ENCODE measurements at regions not wholly inside any gene's neighbourhood (a gene's known extent, or its start where the extent isn't known, plus 50 kb on each side); places are given as distances from the start of the nearest gene placed in this dataset.

- H3K4me3 ChIP-seq (ENCODE audit: low read length in 2 of 2): no peak overlapping the region
- DNase-seq (ENCODE audit: low read depth in 6 of 9, low spot score in 9 of 9): no peak
- H3K9me3 ChIP-seq (ENCODE audit: control insufficient read depth in 2 of 2, insufficient read depth in 1 of 2, low read length in 1 of 2): no peaks in the 10 kb centered on the region
- no peaks in the 10 kb centered on the region for H3K36me3 ChIP-seq (ENCODE audit: control insufficient read depth in 2 of 2, insufficient read depth in 2 of 2, low read length in 1 of 2)
- WGBS: 67% methylated on average over 1 of the region's 1 CpG
- no peaks in the 10 kb centered on the region for H3K27me3 ChIP-seq (ENCODE audit: control insufficient read depth in 2 of 2, insufficient read depth in 1 of 2, low read length in 1 of 2)
- H3K4me1 ChIP-seq (ENCODE audit: control insufficient read depth in 2 of 2, insufficient read depth in 2 of 2, low read length in 2 of 2): no peaks in the 10 kb centered on the region
- no peak overlapping the region for H3K27ac ChIP-seq (ENCODE audit: low read depth in 1 of 2, low read length in 1 of 2)
These were observed 1293.0 kb downstream of the GRIK2 start for GRCh38 chr6:102686461-102686860.

DNA sequence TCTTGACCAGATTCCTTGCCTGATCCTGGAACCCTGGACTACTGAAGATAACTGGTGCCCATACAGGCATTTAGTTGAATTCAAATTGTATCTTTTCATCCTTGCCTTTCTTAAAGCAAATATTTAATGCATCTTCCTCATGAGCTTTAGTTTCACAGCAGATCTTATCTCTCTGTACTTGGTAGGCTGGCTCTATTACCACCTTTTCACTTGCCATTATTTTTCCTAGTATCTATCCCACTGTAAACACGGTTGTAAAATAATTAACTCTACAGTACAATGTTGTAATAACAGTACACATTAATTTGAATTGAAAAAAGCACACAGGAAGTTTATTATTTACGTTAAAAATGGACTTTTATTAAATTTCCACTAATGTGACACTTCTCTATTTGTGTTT lies 1286.9 kb downstream of the GRIK2 start:
- Histone ChIP-seq H3K36me3 (ENCODE audit: control insufficient read depth in 2 of 2, insufficient read depth in 2 of 2, low read length in 1 of 2) (no peaks in the 10 kb centered on the region), H3K27ac (ENCODE audit: low read depth in 1 of 2, low read length in 1 of 2) (no peak overlapping the region), H3K4me1 (ENCODE audit: control insufficient read depth in 2 of 2, insufficient read depth in 2 of 2, low read length in 2 of 2) (no peaks in the 10 kb centered on the region), H3K27me3 (ENCODE audit: control insufficient read depth in 2 of 2, insufficient read depth in 1 of 2, low read length in 1 of 2) (no peaks in the 10 kb centered on the region), H3K9me3 (ENCODE audit: control insufficient read depth in 2 of 2, insufficient read depth in 1 of 2, low read length in 1 of 2) (no peaks in the 10 kb centered on the region), H3K4me3 (ENCODE audit: low read length in 2 of 2) (no peak overlapping the region)
- 49% methylated on average over 2 of the region's 2 CpGs for WGBS
- no peak for DNase-seq (ENCODE audit: low read depth in 6 of 9, low spot score in 9 of 9)

DNA sequence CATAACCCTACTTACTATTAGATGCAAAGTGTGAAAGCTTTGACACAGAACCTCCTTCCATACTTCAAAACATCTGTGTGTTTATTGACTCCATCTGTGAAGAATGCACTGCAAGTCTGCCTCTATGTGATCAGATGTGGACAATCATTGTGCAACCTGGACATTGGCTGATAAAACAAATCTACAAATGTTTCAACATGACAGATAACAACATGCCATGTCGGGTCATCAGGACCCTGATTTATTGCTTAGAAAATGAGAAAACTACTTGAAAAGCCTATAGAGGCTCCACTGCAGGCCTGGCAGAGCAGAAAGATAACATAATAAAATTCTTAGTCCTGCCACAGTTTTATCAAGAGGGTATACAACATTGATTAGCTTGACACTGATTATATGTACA lies 1286.4 kb downstream of the GRIK2 start:
- Histone ChIP-seq H3K27ac (ENCODE audit: low read depth in 1 of 2, low read length in 1 of 2) (no peak overlapping the region), H3K36me3 (ENCODE audit: control insufficient read depth in 2 of 2, insufficient read depth in 2 of 2, low read length in 1 of 2) (no peaks in the 10 kb centered on the region), H3K4me1 (ENCODE audit: control insufficient read depth in 2 of 2, insufficient read depth in 2 of 2, low read length in 2 of 2) (no peaks in the 10 kb centered on the region), H3K27me3 (ENCODE audit: control insufficient read depth in 2 of 2, insufficient read depth in 1 of 2, low read length in 1 of 2) (no peaks in the 10 kb centered on the region), H3K9me3 (ENCODE audit: control insufficient read depth in 2 of 2, insufficient read depth in 1 of 2, low read length in 1 of 2) (no peaks in the 10 kb centered on the region), H3K4me3 (ENCODE audit: low read length in 2 of 2) (no peak overlapping the region)
- no peak for DNase-seq (ENCODE audit: low read depth in 6 of 9, low spot score in 9 of 9)
- 84% methylated on average over 1 of the region's 1 CpG for WGBS

DNA sequence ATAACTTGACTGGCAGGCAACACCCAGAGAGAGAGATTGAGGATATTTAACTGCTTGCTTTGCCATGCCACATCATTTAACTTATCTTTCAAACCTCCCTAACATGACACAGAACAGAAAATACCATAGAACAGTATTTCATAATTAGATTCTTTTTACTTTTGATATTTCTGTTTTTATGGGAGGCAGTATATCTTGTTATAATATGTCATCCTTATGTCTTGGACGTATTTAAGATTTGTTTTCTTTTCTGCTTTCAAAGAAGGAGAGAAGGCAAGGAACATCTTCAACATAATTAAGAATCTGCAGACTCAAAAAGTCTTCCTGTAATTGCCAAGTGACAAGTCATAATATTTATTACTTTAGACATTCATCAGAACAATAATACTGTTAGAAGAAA lies 1283.7 kb downstream of the GRIK2 start:
- Histone ChIP-seq H3K4me1 (ENCODE audit: control insufficient read depth in 2 of 2, insufficient read depth in 2 of 2, low read length in 2 of 2) (no peaks in the 10 kb centered on the region), H3K36me3 (ENCODE audit: control insufficient read depth in 2 of 2, insufficient read depth in 2 of 2, low read length in 1 of 2) (no peaks in the 10 kb centered on the region), H3K27me3 (ENCODE audit: control insufficient read depth in 2 of 2, insufficient read depth in 1 of 2, low read length in 1 of 2) (no peaks in the 10 kb centered on the region), H3K4me3 (ENCODE audit: low read length in 2 of 2) (no peak overlapping the region), H3K27ac (ENCODE audit: low read depth in 1 of 2, low read length in 1 of 2) (no peak overlapping the region), H3K9me3 (ENCODE audit: control insufficient read depth in 2 of 2, insufficient read depth in 1 of 2, low read length in 1 of 2) (no peaks in the 10 kb centered on the region)
- no peak for DNase-seq (ENCODE audit: low read depth in 6 of 9, low spot score in 9 of 9)
- WGBS: 78% methylated on average over 1 of the region's 1 CpG

DNA sequence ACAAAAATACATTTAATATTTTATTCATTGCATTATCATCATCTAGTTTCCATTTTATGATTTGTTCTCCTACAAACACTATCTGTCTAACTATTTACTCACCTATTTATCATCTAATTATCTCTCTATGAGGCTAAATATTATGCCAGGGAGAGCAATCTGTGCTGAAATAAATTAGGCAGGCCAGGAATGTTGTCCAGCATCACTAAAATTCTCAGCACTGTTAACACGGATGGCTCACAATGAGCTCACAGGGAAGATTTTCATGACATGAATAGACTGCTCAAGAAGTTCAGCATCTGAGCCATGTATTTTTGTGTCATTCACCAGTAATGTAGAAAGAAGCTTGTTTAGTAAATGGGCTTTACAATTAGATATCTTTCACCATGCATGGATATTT lies 1277.2 kb downstream of the GRIK2 start:
- Histone ChIP-seq H3K27me3 (ENCODE audit: control insufficient read depth in 2 of 2, insufficient read depth in 1 of 2, low read length in 1 of 2) (no peaks in the 10 kb centered on the region), H3K9me3 (ENCODE audit: control insufficient read depth in 2 of 2, insufficient read depth in 1 of 2, low read length in 1 of 2) (no peaks in the 10 kb centered on the region), H3K4me1 (ENCODE audit: control insufficient read depth in 2 of 2, insufficient read depth in 2 of 2, low read length in 2 of 2) (no peaks in the 10 kb centered on the region), H3K27ac (ENCODE audit: low read depth in 1 of 2, low read length in 1 of 2) (no peak overlapping the region), H3K4me3 (ENCODE audit: low read length in 2 of 2) (no peak overlapping the region), H3K36me3 (ENCODE audit: control insufficient read depth in 2 of 2, insufficient read depth in 2 of 2, low read length in 1 of 2) (no peaks in the 10 kb centered on the region)
- no peak for DNase-seq (ENCODE audit: low read depth in 6 of 9, low spot score in 9 of 9)
- WGBS: 86% methylated on average over 1 of the region's 1 CpG

DNA sequence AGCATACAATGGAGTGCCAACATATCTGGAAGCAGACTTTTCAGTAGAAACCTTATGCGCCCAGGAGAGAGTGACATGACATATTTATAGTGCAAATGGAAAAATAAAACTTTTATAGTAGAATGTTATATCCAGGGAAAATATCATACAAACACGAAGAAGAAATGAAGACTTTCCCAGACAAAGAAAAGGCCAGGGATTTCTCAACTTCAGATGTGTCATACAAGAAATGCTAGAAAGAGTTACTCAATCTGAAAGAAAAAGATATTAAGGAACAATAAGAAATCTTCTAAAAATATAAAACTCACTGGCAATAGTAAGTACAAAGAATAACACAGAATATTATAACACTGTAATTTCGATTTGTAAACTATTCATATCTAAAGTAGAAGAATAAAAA lies 1269.3 kb downstream of the GRIK2 start:
- WGBS: 87% methylated on average over 3 of the region's 3 CpGs
- H3K4me1 ChIP-seq (ENCODE audit: control insufficient read depth in 2 of 2, insufficient read depth in 2 of 2, low read length in 2 of 2): no peaks in the 10 kb centered on the region
- no peak overlapping the region for H3K4me3 ChIP-seq (ENCODE audit: low read length in 2 of 2)
- no peaks in the 10 kb centered on the region for H3K9me3 ChIP-seq (ENCODE audit: control insufficient read depth in 2 of 2, insufficient read depth in 1 of 2, low read length in 1 of 2)
- H3K27ac ChIP-seq (ENCODE audit: low read depth in 1 of 2, low read length in 1 of 2): no peak overlapping the region
- DNase-seq (ENCODE audit: low read depth in 6 of 9, low spot score in 9 of 9): no peak
- no peaks in the 10 kb centered on the region for H3K36me3 ChIP-seq (ENCODE audit: control insufficient read depth in 2 of 2, insufficient read depth in 2 of 2, low read length in 1 of 2)
- no peaks in the 10 kb centered on the region for H3K27me3 ChIP-seq (ENCODE audit: control insufficient read depth in 2 of 2, insufficient read depth in 1 of 2, low read length in 1 of 2)

GRCh38 chr6:102660303-102660702 lies 1266.8 kb downstream of the GRIK2 start:
- DNase-seq (ENCODE audit: low read depth in 6 of 9, low spot score in 9 of 9): no peak
- no peak overlapping the region for H3K4me3 ChIP-seq (ENCODE audit: low read length in 2 of 2)
- WGBS: 85% methylated on average over 5 of the region's 5 CpGs
- H3K4me1 ChIP-seq (ENCODE audit: control insufficient read depth in 2 of 2, insufficient read depth in 2 of 2, low read length in 2 of 2): no peaks in the 10 kb centered on the region
- H3K36me3 ChIP-seq (ENCODE audit: control insufficient read depth in 2 of 2, insufficient read depth in 2 of 2, low read length in 1 of 2): no peaks in the 10 kb centered on the region
- no peaks in the 10 kb centered on the region for H3K9me3 ChIP-seq (ENCODE audit: control insufficient read depth in 2 of 2, insufficient read depth in 1 of 2, low read length in 1 of 2)
- no peaks in the 10 kb centered on the region for H3K27me3 ChIP-seq (ENCODE audit: control insufficient read depth in 2 of 2, insufficient read depth in 1 of 2, low read length in 1 of 2)
- no peak overlapping the region for H3K27ac ChIP-seq (ENCODE audit: low read depth in 1 of 2, low read length in 1 of 2)

DNA sequence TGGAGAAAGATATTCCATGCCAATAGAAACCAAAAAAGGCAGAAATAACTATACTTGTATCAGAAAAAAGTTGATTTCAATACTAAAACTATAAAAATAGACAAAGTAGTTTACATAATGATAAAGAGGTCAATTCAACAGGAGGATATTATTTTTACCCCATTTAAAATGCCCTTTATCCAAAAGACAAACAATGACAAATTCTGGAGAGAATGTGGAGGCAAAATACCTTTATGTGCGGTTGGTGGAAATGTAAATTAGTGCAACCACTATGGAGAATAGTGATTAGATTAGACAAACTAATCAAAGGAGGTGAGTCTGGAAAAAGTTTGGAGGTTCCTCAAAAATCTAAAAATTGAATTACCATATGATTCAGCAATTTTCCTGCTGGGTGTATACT lies 1262.3 kb downstream of the GRIK2 start:
- no peaks in the 10 kb centered on the region for H3K36me3 ChIP-seq (ENCODE audit: control insufficient read depth in 2 of 2, insufficient read depth in 2 of 2, low read length in 1 of 2)
- H3K4me1 ChIP-seq (ENCODE audit: control insufficient read depth in 2 of 2, insufficient read depth in 2 of 2, low read length in 2 of 2): no peaks in the 10 kb centered on the region
- no peak overlapping the region for H3K27ac ChIP-seq (ENCODE audit: low read depth in 1 of 2, low read length in 1 of 2)
- no peaks in the 10 kb centered on the region for H3K27me3 ChIP-seq (ENCODE audit: control insufficient read depth in 2 of 2, insufficient read depth in 1 of 2, low read length in 1 of 2)
- 93% methylated on average over 1 of the region's 1 CpG for WGBS
- no peaks in the 10 kb centered on the region for H3K9me3 ChIP-seq (ENCODE audit: control insufficient read depth in 2 of 2, insufficient read depth in 1 of 2, low read length in 1 of 2)
- DNase-seq (ENCODE audit: low read depth in 6 of 9, low spot score in 9 of 9): no peak
- H3K4me3 ChIP-seq (ENCODE audit: low read length in 2 of 2): no peak overlapping the region

- WGBS: 91% methylated on average over 2 of the region's 2 CpGs
- H3K9me3 ChIP-seq (ENCODE audit: control insufficient read depth in 2 of 2, insufficient read depth in 1 of 2, low read length in 1 of 2): peaks cover 0 to 3% of the 10 kb centered on the region in 2 donors
- H3K4me3 ChIP-seq (ENCODE audit: low read length in 2 of 2): no peak overlapping the region
- H3K27me3 ChIP-seq (ENCODE audit: control insufficient read depth in 2 of 2, insufficient read depth in 1 of 2, low read length in 1 of 2): no peaks in the 10 kb centered on the region
- no peak overlapping the region for H3K27ac ChIP-seq (ENCODE audit: low read depth in 1 of 2, low read length in 1 of 2)
- no peaks in the 10 kb centered on the region for H3K4me1 ChIP-seq (ENCODE audit: control insufficient read depth in 2 of 2, insufficient read depth in 2 of 2, low read length in 2 of 2)
- no peaks in the 10 kb centered on the region for H3K36me3 ChIP-seq (ENCODE audit: control insufficient read depth in 2 of 2, insufficient read depth in 2 of 2, low read length in 1 of 2)
- no peak for DNase-seq (ENCODE audit: low read depth in 6 of 9, low spot score in 9 of 9)
These were observed 1247.9 kb downstream of the GRIK2 start for GRCh38 chr6:102641426-102641825.

- no peak for DNase-seq (ENCODE audit: low read depth in 6 of 9, low spot score in 9 of 9)
- no peaks in the 10 kb centered on the region for H3K4me1 ChIP-seq (ENCODE audit: control insufficient read depth in 2 of 2, insufficient read depth in 2 of 2, low read length in 2 of 2)
- H3K27ac ChIP-seq (ENCODE audit: low read depth in 1 of 2, low read length in 1 of 2): no peak overlapping the region
- no peaks in the 10 kb centered on the region for H3K9me3 ChIP-seq (ENCODE audit: control insufficient read depth in 2 of 2, insufficient read depth in 1 of 2, low read length in 1 of 2)
- H3K27me3 ChIP-seq (ENCODE audit: control insufficient read depth in 2 of 2, insufficient read depth in 1 of 2, low read length in 1 of 2): no peaks in the 10 kb centered on the region
- WGBS: 89% methylated on average over 5 of the region's 5 CpGs
- no peak overlapping the region for H3K4me3 ChIP-seq (ENCODE audit: low read length in 2 of 2)
- no peaks in the 10 kb centered on the region for H3K36me3 ChIP-seq (ENCODE audit: control insufficient read depth in 2 of 2, insufficient read depth in 2 of 2, low read length in 1 of 2)
These were observed 1238.4 kb downstream of the GRIK2 start for GRCh38 chr6:102631921-102632320.
